IMR-90 (cell line): ENCODE measurements at regions not wholly inside any gene's neighbourhood (a gene's known extent, or its start where the extent isn't known, plus 50 kb on each side); places are given as distances from the start of the nearest gene placed in this dataset.

Experiments
- ATAC-seq: fragments of 200-7000 bp; cut with Tn5 transposase; 2 replicates; pipeline ENCODE4 v1.9.1; 2020; ENCODE audit warnings: low read depth, mild to moderate bottlenecking, moderate library complexity
- BruUV-seq: library from RNA; stranded (reverse); fragments of 400-500 nt; replicated peaks from 2 replicates; lab custom pipeline; 2021; lab: Mats Ljungman, UMichigan
- CTCF ChIA-PET: fragments of 300-600 bp; formaldehyde crosslinking; extraction: SDS; loops from one replicate; lab custom pipeline; 2021; ENCODE audit warnings: antibody characterized with exemption; lab: Yijun Ruan, JAX
- POLR2A ChIA-PET: fragments of 300-600 bp; sonication (Branson Sonifier 250); formaldehyde crosslinking; loops from one replicate; lab custom pipeline; 2022; ENCODE audit warnings: antibody characterized with exemption; ENCODE audit not compliant: unreplicated experiment; lab: Charles Lee
- DNase-seq: peaks from one replicate; pipeline ENCODE4 v3.0.0; 2013
- H2AFZ ChIP-seq: replicated peaks from 2 replicates; pipeline ENCODE3; 2013; ENCODE audit warnings: low read length, mild to moderate bottlenecking; ENCODE audit not compliant: poor library complexity
- H2AK5ac ChIP-seq: 2 replicates; pipeline ENCODE4 v1.6.1; 2013; ENCODE audit warnings: low read depth, low read length, inconsistent platforms
- H2AK9ac ChIP-seq: replicated peaks from 2 replicates; pipeline ENCODE3; 2013; ENCODE audit warnings: mild to moderate bottlenecking, low read depth, low read length, moderate library complexity; ENCODE audit not compliant: poor library complexity
- H2BK120ac ChIP-seq: 2 replicates; pipeline ENCODE4 v1.6.1; 2013; ENCODE audit warnings: low read depth, low read length, inconsistent platforms
- H2BK15ac ChIP-seq: 3 replicates; pipeline ENCODE4 v1.6.1; 2013; ENCODE audit warnings: low read depth, low read length, inconsistent platforms
- H2BK20ac ChIP-seq: 2 replicates; pipeline ENCODE4 v1.6.1; 2013; ENCODE audit warnings: low read depth, mild to moderate bottlenecking, inconsistent platforms, low read length, moderate library complexity
- H2BK5ac ChIP-seq: 2 replicates; pipeline ENCODE4 v1.6.1; 2013; ENCODE audit warnings: mild to moderate bottlenecking, low read depth, low read length, inconsistent platforms; ENCODE audit not compliant: poor library complexity, severe bottlenecking
- H3K14ac ChIP-seq: replicated peaks from 2 replicates; pipeline ENCODE4 v1.6.1; 2013; ENCODE audit warnings: low read depth, low read length, inconsistent platforms
- H3K18ac ChIP-seq: 2 replicates; pipeline ENCODE4 v1.6.1; 2013; ENCODE audit warnings: low read depth, low read length, control low read depth
- H3K23ac ChIP-seq: 2 replicates; pipeline ENCODE4 v1.6.1; 2013; ENCODE audit warnings: low read depth, low read length, inconsistent platforms
- H3K27ac ChIP-seq: 2 replicates; pipeline ENCODE4 v1.5.1; 2013; ENCODE audit warnings: mild to moderate bottlenecking, control low read depth, low read length; ENCODE audit not compliant: insufficient read depth
- H3K27me3 ChIP-seq: 2 replicates; pipeline ENCODE4 v1.6.1; 2013; ENCODE audit warnings: low read length; ENCODE audit not compliant: control insufficient read depth, insufficient read depth
- H3K36me3 ChIP-seq: 2 replicates; pipeline ENCODE4 v1.6.1; 2013; ENCODE audit warnings: low read length, mixed read lengths; ENCODE audit not compliant: control insufficient read depth, insufficient read depth
- H3K4ac ChIP-seq: 2 replicates; pipeline ENCODE4 v1.6.1; 2013; ENCODE audit warnings: low read depth, low read length, inconsistent platforms
- H3K4me1 ChIP-seq: 2 replicates; pipeline ENCODE4 v1.6.1; 2013; ENCODE audit warnings: low read length, mixed read lengths; ENCODE audit not compliant: control insufficient read depth, insufficient read depth
- H3K4me2 ChIP-seq: 2 replicates; pipeline ENCODE4 v1.6.1; 2013; ENCODE audit warnings: low read depth, mild to moderate bottlenecking, control low read depth, low read length, moderate library complexity
- H3K4me3 ChIP-seq: 2 replicates; pipeline ENCODE4 v1.5.1; 2013; ENCODE audit warnings: low read depth, mild to moderate bottlenecking, control low read depth, low read length, moderate library complexity; ENCODE audit not compliant: insufficient read depth
- H3K56ac ChIP-seq: 2 replicates; pipeline ENCODE4 v1.6.1; 2013; ENCODE audit warnings: low read length, inconsistent platforms; ENCODE audit not compliant: insufficient read depth; ENCODE audit errors: extremely low read depth
- H3K79me1 ChIP-seq, 2 experiments: 2 replicates each; pipeline ENCODE4 v1.6.1; 2013; ENCODE audit warnings: low read length in 2 of 2, inconsistent platforms in 1 of 2, low read depth in 1 of 2
- H3K9ac ChIP-seq: 2 replicates; pipeline ENCODE4 v1.6.1; 2013; ENCODE audit warnings: low read depth, low read length, control low read depth
- H3K9me1 ChIP-seq: 2 replicates; pipeline ENCODE4 v1.6.1; 2013; ENCODE audit warnings: low read length, inconsistent platforms; ENCODE audit not compliant: insufficient read depth
- H3K9me3 ChIP-seq: 2 replicates; pipeline ENCODE4 v1.6.1; 2013; ENCODE audit warnings: low read length; ENCODE audit not compliant: control insufficient read depth, insufficient read depth
- H4K20me1 ChIP-seq: 2 replicates; pipeline ENCODE4 v1.6.1; 2013; ENCODE audit warnings: low read length, inconsistent platforms; ENCODE audit not compliant: insufficient read depth
- H4K5ac ChIP-seq: 2 replicates; pipeline ENCODE4 v1.6.1; 2013; ENCODE audit warnings: mild to moderate bottlenecking, low read depth, low read length, control low read depth
- H4K8ac ChIP-seq, 2 experiments: 2 replicates each; pipeline ENCODE4 v1.6.1; 2013; ENCODE audit warnings: low read depth in 2 of 2, low read length in 2 of 2, control low read depth in 1 of 2, inconsistent platforms in 1 of 2
- H4K91ac ChIP-seq: 2 replicates; pipeline ENCODE4 v1.6.1; 2013; ENCODE audit warnings: low read depth, low read length, inconsistent platforms; ENCODE audit not compliant: insufficient read depth
- BHLHE40 ChIP-seq: fragments of 150-350 bp; IDR thresholded peaks from 2 replicates; pipeline ENCODE4 v1.6.1; 2016; ENCODE audit warnings: mild to moderate bottlenecking, low read depth, low read length
- CEBPB ChIP-seq: IDR thresholded peaks from 2 replicates; pipeline ENCODE4 v1.6.1; 2012; ENCODE audit warnings: low read depth, low read length, improper control_type of control experiment
- CHD1 ChIP-seq: IDR thresholded peaks from 2 replicates; pipeline ENCODE4 v1.6.1; 2012; ENCODE audit warnings: low read depth, low read length, improper control_type of control experiment
- FOS ChIP-seq: fragments of 150-350 bp; IDR thresholded peaks from 2 replicates; pipeline ENCODE4 v1.6.1; 2016; ENCODE audit warnings: low read depth, low read length
- MXI1 ChIP-seq: IDR thresholded peaks from 2 replicates; pipeline ENCODE4 v1.6.1; 2012; ENCODE audit warnings: low read depth, mild to moderate bottlenecking, low read length, moderate library complexity, borderline replicate concordance
- NFE2L2 ChIP-seq: fragments of 150-350 bp; IDR thresholded peaks from 2 replicates; pipeline ENCODE4 v1.6.1; 2016; ENCODE audit warnings: low read depth, mild to moderate bottlenecking, low read length
- RCOR1 ChIP-seq: IDR thresholded peaks from 2 replicates; pipeline ENCODE4 v1.6.1; 2012; ENCODE audit warnings: mild to moderate bottlenecking, low read length, improper control_type of control experiment; ENCODE audit not compliant: insufficient replicate concordance
- SMC3 ChIP-seq: fragments of 150-350 bp; IDR thresholded peaks from 2 replicates; pipeline ENCODE4 v1.6.1; 2016; ENCODE audit warnings: low read depth, mild to moderate bottlenecking, antibody characterized with exemption, low read length, moderate library complexity
- WGBS, 2 experiments: methylation state at CpG; one replicate each; pipeline versions ENCODE4 v1.1.5 to v1.1.7; 2013; ENCODE audit warnings: missing lambda C conversion rate in 2 of 2; ENCODE audit not compliant: insufficient read length in 1 of 2; ENCODE audit errors: extremely low coverage in 2 of 2; 5-methylcytosine and 5-hydroxymethylcytosine counted together
- dilution Hi-C: fragments of 300-500 bp; cut with HindIII; formaldehyde crosslinking; loops from one replicate; pipeline ENCODE4 v1.14.3; 2018; ENCODE audit warnings: low sequenced_read_pairs; ENCODE audit not compliant: unreplicated experiment
- in situ Hi-C: fragments of 300-500 bp; cut with MboI; formaldehyde crosslinking; loops from 3 replicates; pipeline ENCODE4 v1.14.3; 2019; ENCODE audit warnings: low sequenced_read_pairs, inconsistent platforms, mixed read lengths
- intact Hi-C: fragments of 100-400 bp; cut with micrococcal nuclease; formaldehyde crosslinking; loops from 2 replicates; pipeline ENCODE4 v1.10.0; 2022

GRCh38 chr13:68125087-68125480, 894.9 kb upstream of the PCDH9 start:
- intact Hi-C loops, result no loop called here
- Histone ChIP-seq H3K4me2 (no peak overlapping the region), H2BK5ac (no peak overlapping the region), H2AK9ac (no peak overlapping the region), H4K5ac (no peak overlapping the region), H3K9ac (no peak overlapping the region), H3K4me1 (no peaks in the 10 kb centered on the region), H3K14ac (no peak overlapping the region), H3K4me3 (no peak overlapping the region), H3K18ac (no peak overlapping the region), H2BK20ac (no peak overlapping the region), H3K4ac (no peak overlapping the region), H4K20me1 (no peaks in the 10 kb centered on the region), H3K79me1 (no peaks in the 10 kb centered on the region), H4K8ac (no peak overlapping the region), H3K9me3 (peaks cover 3% of the 10 kb centered on the region), H2BK120ac (no peak overlapping the region), H3K9me1 (no peaks in the 10 kb centered on the region), H2BK15ac (no peak overlapping the region), H3K23ac (no peak overlapping the region), H2AK5ac (no peak overlapping the region), H4K91ac (no peak overlapping the region), H3K27me3 (no peaks in the 10 kb centered on the region), H3K56ac (no peak overlapping the region), H3K27ac (no peak overlapping the region), H3K36me3 (no peaks in the 10 kb centered on the region), H2AFZ (no peak overlapping the region)
- no CpG with 5 or more reads among the region's 2 CpGs for WGBS, 2 experiments
- ATAC-seq (no peak), DNase-seq (no peak)
- ChIA-PET CTCF (no interaction called here), POLR2A (no interaction called here)
- TF ChIP-seq BHLHE40, result no peak
- no peak for TF ChIP-seq SMC3
- no peak for TF ChIP-seq MXI1
- TF ChIP-seq FOS, result no peak
- TF ChIP-seq RCOR1, result no peak
- no peak for TF ChIP-seq CEBPB
- TF ChIP-seq NFE2L2, result no peak
- TF ChIP-seq CHD1, result no peak
- in situ Hi-C loops, result no loop called here
- dilution Hi-C loops, result no loop called here
- BruUV-seq, result no TSS peak
